GM13977 (cell line): ENCODE measurements at regions not wholly inside any gene's neighbourhood (a gene's known extent, or its start where the extent isn't known, plus 50 kb on each side); places are given as distances from the start of the nearest gene placed in this dataset.

Source experiments
- DNase-seq: peaks from one replicate; pipeline ENCODE4 v3.0.0; 2012; ENCODE audit warnings: low spot score
- in situ Hi-C: fragments of 300-500 bp; cut with MboI; formaldehyde crosslinking; loops from one replicate; pipeline ENCODE4 v1.12.0; 2022; ENCODE audit warnings: low sequenced_read_pairs, low pct_unique_long_range_greater_than_20kb, mixed read lengths, inconsistent platforms; ENCODE audit not compliant: unreplicated experiment
- TF ChIP-seq, protein P1 (sequence below): IDR thresholded peaks from 2 replicates; pipeline ENCODE4 v1.5.1; 2012; ENCODE audit warnings: mild to moderate bottlenecking, control low read depth; ENCODE audit not compliant: insufficient read depth; ENCODE audit errors: extremely low read depth, missing control alignments

DNA sequence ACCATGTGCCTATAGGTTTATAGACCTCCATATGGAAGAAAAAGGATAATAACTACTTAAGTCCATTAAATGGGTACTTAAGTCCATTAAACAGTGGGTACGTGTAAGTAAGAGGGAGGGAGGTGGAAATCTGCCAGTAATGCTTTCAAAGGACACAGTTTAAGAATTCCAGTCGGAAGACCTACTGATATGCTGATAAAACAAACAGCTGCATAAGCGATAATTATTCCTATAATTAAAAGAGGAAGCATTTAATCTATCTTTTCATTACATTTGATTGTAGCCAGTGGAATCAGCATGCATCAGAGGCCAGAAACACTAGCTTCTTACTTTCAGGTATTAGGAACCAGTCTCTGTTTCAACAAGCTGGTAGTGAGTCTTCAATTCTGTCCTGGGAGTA lies 96.4 kb upstream of the DDX18 start:
- in situ Hi-C loops, result no loop called here
- DNase-seq, result no peak
- TF ChIP-seq, protein P1, sequence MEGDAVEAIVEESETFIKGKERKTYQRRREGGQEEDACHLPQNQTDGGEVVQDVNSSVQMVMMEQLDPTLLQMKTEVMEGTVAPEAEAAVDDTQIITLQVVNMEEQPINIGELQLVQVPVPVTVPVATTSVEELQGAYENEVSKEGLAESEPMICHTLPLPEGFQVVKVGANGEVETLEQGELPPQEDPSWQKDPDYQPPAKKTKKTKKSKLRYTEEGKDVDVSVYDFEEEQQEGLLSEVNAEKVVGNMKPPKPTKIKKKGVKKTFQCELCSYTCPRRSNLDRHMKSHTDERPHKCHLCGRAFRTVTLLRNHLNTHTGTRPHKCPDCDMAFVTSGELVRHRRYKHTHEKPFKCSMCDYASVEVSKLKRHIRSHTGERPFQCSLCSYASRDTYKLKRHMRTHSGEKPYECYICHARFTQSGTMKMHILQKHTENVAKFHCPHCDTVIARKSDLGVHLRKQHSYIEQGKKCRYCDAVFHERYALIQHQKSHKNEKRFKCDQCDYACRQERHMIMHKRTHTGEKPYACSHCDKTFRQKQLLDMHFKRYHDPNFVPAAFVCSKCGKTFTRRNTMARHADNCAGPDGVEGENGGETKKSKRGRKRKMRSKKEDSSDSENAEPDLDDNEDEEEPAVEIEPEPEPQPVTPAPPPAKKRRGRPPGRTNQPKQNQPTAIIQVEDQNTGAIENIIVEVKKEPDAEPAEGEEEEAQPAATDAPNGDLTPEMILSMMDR, result no peak

DNA sequence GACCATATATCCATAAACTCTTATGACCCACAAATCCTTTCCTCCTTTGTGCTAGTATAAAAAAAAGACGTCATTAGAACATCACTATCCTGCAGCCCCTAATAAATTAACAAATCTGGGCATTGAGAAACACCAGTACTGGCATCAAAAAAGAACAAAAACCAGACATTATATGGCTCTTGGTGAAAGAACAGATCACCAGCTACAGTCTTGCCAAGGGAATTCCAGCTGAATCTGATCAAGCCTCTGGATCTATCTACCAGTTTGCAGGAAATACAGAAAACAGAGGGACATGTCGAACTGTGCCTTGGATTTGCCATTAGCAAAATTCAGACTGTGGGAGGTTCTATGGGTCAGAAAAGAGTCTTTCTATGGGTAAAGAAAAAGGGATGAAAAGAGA lies 93.7 kb upstream of the DDX18 start:
- in situ Hi-C loops, result no loop called here
- TF ChIP-seq, protein P1, result no peak
- no peak for DNase-seq

DNA sequence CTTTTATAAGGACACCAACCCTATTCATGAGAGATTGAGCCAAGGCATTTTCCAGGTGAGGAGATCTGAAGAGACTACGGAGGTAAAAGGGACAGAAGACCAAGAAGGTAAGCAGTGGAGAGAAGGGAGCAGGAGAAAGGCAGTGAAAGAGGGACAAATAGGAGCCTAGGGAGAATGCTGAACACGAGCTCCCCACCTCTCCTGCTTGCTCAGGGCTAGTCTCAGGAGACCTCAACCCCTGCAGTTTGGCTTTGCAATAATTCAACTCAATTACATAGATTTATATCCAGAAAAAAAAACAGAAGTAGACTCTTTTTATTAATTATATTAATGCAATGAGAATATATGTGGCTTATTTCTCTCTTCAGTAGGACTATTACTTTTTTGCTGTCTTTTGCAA lies 91.0 kb upstream of the DDX18 start:
- TF ChIP-seq, protein P1, result no peak
- in situ Hi-C loops, result no loop called here
- DNase-seq, result no peak

DNA sequence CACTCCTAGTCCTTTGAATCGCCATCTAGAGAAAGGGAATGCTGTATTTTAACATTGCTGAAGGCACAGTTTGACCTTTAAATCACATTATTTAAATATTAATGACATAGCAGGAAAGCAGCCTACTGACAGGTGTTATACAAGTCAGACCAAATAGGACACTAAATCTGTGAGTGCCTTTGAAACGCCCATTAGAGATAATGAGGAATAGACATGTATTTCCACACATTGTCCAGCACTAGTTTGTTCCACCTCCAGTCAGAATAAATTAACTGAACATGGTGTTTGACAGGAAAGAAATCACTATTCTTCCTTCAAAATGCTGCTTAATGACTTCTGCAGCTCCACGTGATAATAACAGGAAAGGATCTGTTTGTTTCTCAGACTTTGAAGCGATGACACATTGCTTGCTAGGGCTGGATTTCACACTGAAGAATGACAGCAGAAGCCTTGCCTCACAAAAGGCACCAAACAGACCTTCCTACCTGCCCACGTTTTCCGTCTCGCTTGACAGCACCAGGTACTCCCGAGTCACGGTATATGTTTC lies 90.5 kb upstream of the DDX18 start:
- in situ Hi-C loops, result no loop called here

DNA sequence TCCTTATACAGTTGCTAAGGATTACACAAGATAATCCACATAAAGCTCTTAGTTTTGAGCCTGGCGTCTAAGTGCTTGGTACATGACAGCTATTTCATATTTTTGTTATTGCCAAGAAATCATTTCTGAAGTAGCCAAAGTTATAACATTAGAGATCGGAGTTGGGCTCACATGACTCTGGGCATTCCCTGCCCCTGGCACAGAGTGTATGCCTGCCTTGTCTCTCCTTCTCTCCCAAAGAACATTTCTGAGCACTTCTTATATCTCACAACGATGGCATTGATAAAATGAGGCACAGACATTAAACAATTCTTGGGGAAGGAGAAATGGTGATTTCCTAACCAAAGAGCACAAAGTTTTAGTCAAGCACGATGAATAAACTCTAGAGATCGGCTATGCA lies 87.7 kb upstream of the DDX18 start:
- TF ChIP-seq, protein P1, result no peak
- in situ Hi-C loops, result no loop called here

More for the DNA sequence above, 90.5 kb upstream of the DDX18 start:
- no peak for DNase-seq
- TF ChIP-seq, protein P1, result no peak

DNA sequence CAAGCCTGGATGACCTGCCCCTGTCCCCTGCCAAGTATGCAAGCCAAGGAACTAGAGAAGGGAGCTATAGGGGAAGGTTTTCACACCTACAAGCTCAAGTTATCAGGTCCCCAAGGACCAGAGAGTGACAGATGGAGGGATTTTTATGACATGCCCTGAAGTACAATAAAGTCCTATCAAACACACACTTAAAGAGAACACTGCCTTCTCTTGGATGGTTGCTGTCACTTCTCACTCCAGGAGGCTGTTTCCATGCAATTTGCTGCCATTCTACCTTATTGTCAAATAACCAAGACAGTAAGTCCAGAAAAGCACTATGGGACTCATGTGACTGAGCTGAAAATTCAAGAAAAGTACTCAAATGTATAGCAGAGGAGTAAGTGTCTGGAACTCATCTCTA lies 76.6 kb upstream of the DDX18 start:
- in situ Hi-C loops, result no loop called here
- no peak for DNase-seq
- TF ChIP-seq, protein P1, result no peak

More for the DNA sequence above, 87.7 kb upstream of the DDX18 start:
- DNase-seq, result no peak
